ENCODE measurements at regions not wholly inside any gene's neighbourhood (a gene's known extent, or its start where the extent isn't known, plus 50 kb on each side); places are given as distances from the start of the nearest gene placed in this dataset.

GRCh38 chr5:17992291-17992690 lies 358.0 kb downstream of the TAF11L14 start:
- no peak for TF ChIP-seq EZH2phosphoT487 (IDR thresholded peaks at IDR 0.05; ENCODE audit: insufficient read depth, low read depth)
- no peak for TF ChIP-seq EZH2 (IDR thresholded peaks at IDR 0.05; ENCODE audit: insufficient read depth, poor library complexity, severe bottlenecking)
